Epithelial cell of prostate (primary cell): ENCODE measurements at regions not wholly inside any gene's neighbourhood (a gene's known extent, or its start where the extent isn't known, plus 50 kb on each side); places are given as distances from the start of the nearest gene placed in this dataset.
"Not testable (repeated sequence)": the region's sequence is repeated elsewhere in the genome, so short reads cannot be mapped to it uniquely, and the experiment has no call there.

Source experiments
- DNase-seq: peaks from one replicate; pipeline ENCODE4 v3.0.0-alpha.2; 2011; ENCODE audit warnings: low read depth, low spot score
- H3K27ac ChIP-seq: fragments of 450-650 bp; 2 replicates; pipeline ENCODE4 v1.5.1; 2017; ENCODE audit warnings: mild to moderate bottlenecking

DNA sequence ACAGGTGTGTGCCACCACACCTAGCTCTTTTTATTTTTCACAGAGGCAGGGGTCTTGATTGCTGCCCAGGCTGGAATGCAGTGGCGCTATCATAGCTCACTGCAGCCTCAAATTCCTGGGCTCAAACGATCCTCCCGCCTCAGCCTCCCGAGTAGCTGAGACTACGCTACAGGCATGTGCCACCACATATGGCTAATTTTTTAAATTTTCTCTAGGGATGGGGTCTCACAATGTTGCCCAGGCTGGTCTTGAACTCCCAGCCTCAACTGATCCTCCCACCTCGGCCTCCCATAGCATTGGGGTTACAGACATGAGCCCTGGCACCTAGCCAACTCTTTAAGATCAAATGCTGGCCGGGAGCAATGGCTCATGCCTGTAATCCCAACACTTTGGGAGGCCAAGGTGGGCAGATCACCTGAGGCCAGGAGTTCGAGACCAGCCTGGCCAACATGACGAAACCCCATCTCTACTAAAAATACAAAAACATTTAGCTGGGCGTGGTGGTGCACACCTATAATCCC, 50.6 kb upstream of the MYL10 start:
- DNase-seq, H3K27ac ChIP-seq: not testable (repeated sequence)

GRCh38 chr7:101680406-101681145, 51.5 kb upstream of the MYL10 start:
- DNase-seq = no peak
- no peak overlapping the region for H3K27ac ChIP-seq

GRCh38 chr7:101681170-101682007, 52.3 kb upstream of the MYL10 start:
- no peak overlapping the region for H3K27ac ChIP-seq
- no peak for DNase-seq

GRCh38 chr7:101684983-101685330, 55.9 kb upstream of the MYL10 start:
- H3K27ac ChIP-seq = no peak overlapping the region
- DNase-seq = no peak

DNA sequence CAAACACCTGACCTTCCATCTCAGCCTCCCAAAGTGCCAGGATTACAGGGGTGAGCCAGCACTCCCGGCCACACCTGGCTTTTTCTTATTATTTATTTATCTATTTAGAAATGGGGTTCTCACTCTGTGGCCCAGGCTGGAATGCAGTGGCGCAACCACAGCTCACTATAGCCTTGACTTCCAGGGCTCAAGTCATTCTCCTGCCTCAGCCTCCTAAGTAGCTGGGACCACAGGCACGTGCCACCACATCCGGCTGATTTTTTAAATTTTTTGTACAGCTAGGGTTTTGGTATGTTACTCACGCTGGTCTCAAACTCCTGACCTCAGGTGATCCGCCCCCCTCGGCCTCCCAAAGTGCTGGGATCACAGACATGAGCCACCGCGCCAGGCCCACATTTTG, 56.9 kb upstream of the MYL10 start:
- DNase-seq = no peak
- no peak overlapping the region for H3K27ac ChIP-seq

DNA sequence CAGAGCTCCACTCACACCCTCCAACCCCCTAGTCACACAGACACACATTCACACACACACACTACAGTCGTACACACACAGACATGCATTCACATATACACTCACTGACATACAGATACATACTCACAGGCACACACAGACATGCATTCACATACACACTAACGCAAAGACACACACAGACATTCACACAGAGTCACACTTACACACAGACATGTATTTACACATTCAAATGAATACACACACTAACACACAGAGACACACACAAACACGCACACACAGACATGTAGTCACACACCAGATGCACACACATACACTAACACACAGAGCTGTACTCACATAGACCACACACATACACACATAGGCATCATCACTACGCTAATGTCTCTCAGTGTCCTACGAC, 58.0 kb upstream of the MYL10 start:
- no peak for DNase-seq

GRCh38 chr7:101687791-101688182, 58.7 kb upstream of the MYL10 start:
- no peak overlapping the region for H3K27ac ChIP-seq
- no peak for DNase-seq

More for the DNA sequence above, 58.0 kb upstream of the MYL10 start:
- H3K27ac ChIP-seq = no peak overlapping the region

DNA sequence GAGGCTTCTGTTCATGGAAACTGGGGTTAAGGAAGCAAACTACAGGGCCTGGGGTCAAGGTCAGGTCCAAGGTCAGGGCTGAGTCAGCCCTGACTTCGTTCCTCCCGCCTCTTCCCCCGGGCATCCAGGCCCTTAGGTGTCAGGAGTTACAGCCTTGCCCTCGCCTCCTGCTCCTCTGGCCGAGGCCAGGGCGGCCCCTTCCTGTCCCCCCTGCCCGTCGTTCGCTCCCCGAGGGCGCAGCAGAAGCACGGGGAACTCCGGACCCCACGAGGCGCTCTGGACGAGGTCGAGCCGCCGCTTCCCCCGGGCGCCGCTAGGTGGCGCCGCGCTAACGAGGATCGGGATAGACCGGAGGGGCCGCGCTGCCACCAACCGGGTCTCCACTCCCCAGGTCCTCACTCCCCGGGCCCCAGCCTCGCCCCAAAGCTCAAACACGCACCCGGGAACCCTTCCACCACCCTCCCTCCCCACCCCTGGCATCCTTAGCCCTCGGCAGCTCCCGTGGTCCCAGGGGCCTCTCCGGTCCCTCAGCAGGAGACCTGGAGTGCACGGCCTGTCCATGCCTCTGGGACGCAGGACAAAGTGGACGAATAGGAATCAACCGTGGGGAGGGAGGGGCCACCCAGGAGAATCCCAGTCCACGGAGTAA, 59.2 kb upstream of the MYL10 start:
- H3K27ac ChIP-seq = no peak overlapping the region
- no peak for DNase-seq

DNA sequence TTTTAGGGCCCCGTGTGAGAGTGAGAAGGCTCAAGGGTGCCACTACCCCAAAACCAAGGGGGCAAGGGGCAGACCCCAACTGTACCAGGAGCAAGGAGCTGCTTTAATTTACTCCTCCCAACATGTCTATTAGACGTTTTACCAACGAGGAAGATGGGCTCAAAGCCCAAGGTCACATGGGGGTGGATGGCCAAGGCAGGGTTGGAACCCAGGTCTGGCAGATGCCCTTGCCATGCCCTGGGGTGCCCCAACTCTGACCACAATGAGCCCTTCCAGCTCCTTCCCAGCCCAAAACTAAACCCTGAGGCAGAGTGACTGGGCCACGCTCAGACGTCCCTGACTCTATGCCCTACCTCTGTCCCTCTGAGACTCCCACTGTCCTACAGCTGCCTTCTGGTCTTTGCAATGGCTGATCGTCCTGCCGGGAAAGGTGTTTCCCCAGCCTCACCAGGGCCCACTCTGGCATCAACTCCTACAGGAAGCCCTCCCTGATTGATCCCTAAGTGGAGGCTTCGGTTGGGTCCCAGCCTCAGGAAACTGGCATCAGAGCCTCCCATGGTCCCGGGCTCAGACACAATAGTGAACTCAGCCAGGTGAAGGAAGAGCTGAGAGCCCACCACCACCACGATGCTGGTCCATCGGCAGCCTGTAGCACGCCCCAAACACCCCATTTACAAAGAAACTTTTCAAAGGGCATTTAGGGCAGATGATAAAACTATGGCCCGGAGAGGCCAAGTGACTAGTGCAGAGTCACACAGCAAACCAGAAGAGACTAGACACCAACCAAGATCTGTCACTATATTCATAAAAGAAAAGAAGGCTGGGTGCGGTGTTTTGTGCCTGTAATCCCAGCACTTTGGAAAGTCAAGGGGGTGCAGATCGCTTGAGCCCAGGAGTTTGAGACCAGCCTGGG, 60.2 kb upstream of the MYL10 start:
- no peak overlapping the region for H3K27ac ChIP-seq
- DNase-seq = no peak

DNA sequence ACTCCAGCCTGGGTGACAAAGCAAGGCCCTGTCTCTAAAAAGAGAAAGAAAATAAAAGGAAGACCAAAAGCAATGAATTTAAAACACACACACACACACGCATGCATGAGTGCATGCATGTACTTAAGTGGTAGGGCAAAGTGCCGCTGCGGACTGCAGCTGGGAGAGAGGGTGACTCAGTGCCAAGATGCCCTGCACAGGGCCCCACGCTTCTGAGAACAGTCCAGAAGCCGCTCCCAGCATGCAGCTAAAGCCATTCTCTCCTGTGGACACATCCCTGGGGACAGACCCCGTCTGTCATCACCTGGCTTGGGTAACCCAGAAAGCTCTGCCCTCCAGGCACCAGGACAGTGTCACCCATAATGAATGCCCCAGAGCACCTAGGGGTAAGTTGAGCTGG, 61.0 kb upstream of the MYL10 start:
- no peak for DNase-seq
- no peak overlapping the region for H3K27ac ChIP-seq

GRCh38 chr7:101691822-101692384, 62.8 kb upstream of the MYL10 start:
- DNase-seq = no peak

DNA sequence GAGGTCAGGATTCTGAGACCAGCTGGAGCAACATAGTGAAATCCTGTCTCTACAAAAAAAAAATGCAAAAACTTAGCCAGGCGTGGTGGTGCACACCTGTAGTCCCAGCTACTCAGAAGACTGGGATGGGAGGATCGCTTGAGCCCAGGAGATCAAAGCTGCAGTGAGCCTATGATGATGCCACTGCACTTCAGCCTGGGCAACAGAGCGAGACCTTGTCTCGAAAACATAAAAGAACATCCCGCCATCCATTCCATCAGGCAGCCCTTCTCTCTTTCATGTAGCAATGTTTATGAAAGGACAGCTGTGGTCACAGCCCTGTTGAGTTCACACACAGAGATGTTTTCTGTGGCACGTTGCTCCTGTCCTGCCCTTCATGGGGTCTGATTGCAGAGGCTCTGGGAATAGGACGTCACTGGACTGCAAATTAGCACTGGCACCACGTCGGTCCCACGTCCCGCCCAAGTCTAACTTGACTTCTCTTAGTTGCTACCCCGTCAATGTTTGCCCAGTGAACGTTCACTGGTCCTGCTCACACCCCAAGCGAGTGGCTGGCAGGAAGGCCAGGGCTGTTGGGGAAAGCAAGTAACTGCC, 64.5 kb upstream of the MYL10 start:
- no peak overlapping the region for H3K27ac ChIP-seq
- DNase-seq = no peak

More at GRCh38 chr7:101691822-101692384, 62.8 kb upstream of the MYL10 start:
- no peak overlapping the region for H3K27ac ChIP-seq

DNA sequence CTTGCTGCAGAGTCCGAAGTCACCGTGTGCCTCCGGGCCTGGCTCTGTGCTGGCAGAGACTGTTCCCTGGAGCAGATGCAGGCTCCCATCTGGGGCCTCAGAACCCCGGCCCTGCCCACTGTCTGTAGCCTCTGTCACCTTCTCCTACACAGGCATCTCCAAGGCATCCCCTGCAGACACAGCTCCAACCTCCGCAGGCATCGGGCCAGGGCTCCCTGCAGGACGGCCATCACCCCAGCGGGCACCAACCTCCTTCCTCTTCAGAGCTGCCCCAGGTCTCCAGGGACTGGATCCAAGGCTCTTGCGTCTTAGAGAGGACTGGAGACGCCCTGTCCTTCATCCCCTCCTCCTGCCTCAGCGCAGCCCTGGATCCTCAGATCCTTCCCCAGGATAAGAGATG, 69.9 kb upstream of the MYL10 start:
- H3K27ac ChIP-seq = no peak overlapping the region
- DNase-seq = no peak

GRCh38 chr7:101699399-101699798, 70.3 kb upstream of the MYL10 start:
- no peak for DNase-seq
- H3K27ac ChIP-seq = no peak overlapping the region

- no peak for DNase-seq
These were observed 71.1 kb upstream of the MYL10 start for GRCh38 chr7:101699881-101700823.

GRCh38 chr7:101701153-101701794, 72.2 kb upstream of the MYL10 start:
- H3K27ac ChIP-seq = no peak overlapping the region

More at GRCh38 chr7:101699881-101700823, 71.1 kb upstream of the MYL10 start:
- H3K27ac ChIP-seq = no peak overlapping the region

DNA sequence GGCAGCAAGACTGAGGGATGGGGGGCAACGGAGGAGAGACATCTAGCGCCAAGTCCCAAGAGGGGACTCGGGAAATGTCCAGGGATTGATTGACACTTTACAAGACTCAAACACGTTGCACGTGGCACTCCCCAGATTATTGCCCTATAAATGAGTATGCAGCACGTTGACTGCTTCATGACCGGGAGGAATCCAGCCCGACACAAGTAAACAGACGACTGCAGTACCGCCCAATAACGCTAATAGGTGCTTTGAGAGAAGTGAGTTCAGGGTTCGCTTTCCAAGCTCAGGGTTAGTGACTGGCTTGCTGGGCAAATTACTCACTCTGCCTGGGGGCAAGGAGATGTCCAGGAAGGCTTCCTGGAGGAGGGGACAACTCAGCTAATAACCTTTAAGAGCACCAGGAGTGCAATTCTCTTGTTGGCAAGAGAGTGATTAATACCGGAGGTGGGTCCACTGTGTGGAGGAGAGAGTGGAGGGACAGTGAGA, 73.3 kb upstream of the MYL10 start:
- no peak for DNase-seq

More at GRCh38 chr7:101701153-101701794, 72.2 kb upstream of the MYL10 start:
- DNase-seq = no peak

More for the DNA sequence above, 73.3 kb upstream of the MYL10 start:
- no peak overlapping the region for H3K27ac ChIP-seq
